ENCODE measurements at regions not wholly inside any gene's neighbourhood (a gene's known extent, or its start where the extent isn't known, plus 50 kb on each side); places are given as distances from the start of the nearest gene placed in this dataset.

- intact Hi-C loops (cut with micrococcal nuclease) = no loop called here
- no peak for TF ChIP-seq CTCF (IDR thresholded peaks at IDR 0.05; ENCODE audit: borderline replicate concordance)
- no peak overlapping the region for H3K4me3 ChIP-seq
- no peaks in the 10 kb centered on the region for H3K4me1 ChIP-seq
- no peaks in the 10 kb centered on the region for H3K36me3 ChIP-seq
- no peak overlapping the region for H3K27ac ChIP-seq (replicated peaks)
- H3K27me3 ChIP-seq (ENCODE audit: low read depth) = no peaks in the 10 kb centered on the region
- peaks cover 39% of the 10 kb centered on the region for H3K9me3 ChIP-seq (replicated peaks)
- no peak for DNase-seq
Measured at GRCh38 chr12:91753649-91754048, 392.0 kb downstream of the BTG1 start.

- DNase-seq = no peak
- Histone ChIP-seq H3K36me3 (no peaks in the 10 kb centered on the region), H3K27me3 (ENCODE audit: low read depth) (no peaks in the 10 kb centered on the region), H3K4me1 (no peaks in the 10 kb centered on the region), H3K4me3 (no peak overlapping the region), H3K9me3 (replicated peaks) (peaks cover 13% of the 10 kb centered on the region), H3K27ac (replicated peaks) (no peak overlapping the region)
- intact Hi-C loops (cut with micrococcal nuclease) = no loop called here
- TF ChIP-seq CTCF (IDR thresholded peaks at IDR 0.05; ENCODE audit: borderline replicate concordance) = no peak
Measured at GRCh38 chr12:91746976-91747375, 398.7 kb downstream of the BTG1 start.

- no peaks in the 10 kb centered on the region for H3K27me3 ChIP-seq (ENCODE audit: low read depth)
- no peaks in the 10 kb centered on the region for H3K36me3 ChIP-seq
- H3K27ac ChIP-seq (replicated peaks) = no peak overlapping the region
- no peak for TF ChIP-seq CTCF (IDR thresholded peaks at IDR 0.05; ENCODE audit: borderline replicate concordance)
- intact Hi-C loops (cut with micrococcal nuclease) = no loop called here
- no peak for DNase-seq
- H3K4me1 ChIP-seq = no peaks in the 10 kb centered on the region
- H3K9me3 ChIP-seq (replicated peaks) = peaks cover 3% of the 10 kb centered on the region
- no peak overlapping the region for H3K4me3 ChIP-seq
Measured at GRCh38 chr12:91744597-91744996, 401.0 kb downstream of the BTG1 start.

- peaks cover 3% of the 10 kb centered on the region for H3K9me3 ChIP-seq (replicated peaks)
- TF ChIP-seq CTCF (IDR thresholded peaks at IDR 0.05; ENCODE audit: borderline replicate concordance) = no peak
- H3K27me3 ChIP-seq (ENCODE audit: low read depth) = no peaks in the 10 kb centered on the region
- no peak overlapping the region for H3K4me3 ChIP-seq
- H3K27ac ChIP-seq (replicated peaks) = no peak overlapping the region
- DNase-seq = no peak
- no peaks in the 10 kb centered on the region for H3K4me1 ChIP-seq
- no peaks in the 10 kb centered on the region for H3K36me3 ChIP-seq
- intact Hi-C loops (cut with micrococcal nuclease) = no loop called here
Measured at GRCh38 chr12:91743704-91744321, 401.8 kb downstream of the BTG1 start.

- no peak for DNase-seq
- Histone ChIP-seq H3K27ac (replicated peaks) (no peak overlapping the region), H3K4me3 (no peak overlapping the region), H3K4me1 (no peaks in the 10 kb centered on the region), H3K27me3 (ENCODE audit: low read depth) (no peaks in the 10 kb centered on the region), H3K36me3 (no peaks in the 10 kb centered on the region), H3K9me3 (replicated peaks) (peaks cover 3% of the 10 kb centered on the region)
- TF ChIP-seq CTCF (IDR thresholded peaks at IDR 0.05; ENCODE audit: borderline replicate concordance) = no peak
- intact Hi-C loops (cut with micrococcal nuclease) = no loop called here
Measured at GRCh38 chr12:91743280-91743679, 402.4 kb downstream of the BTG1 start.

All from left ventricle myocardium inferior (tissue), 1 donor.